K562 (cell line): ENCODE measurements at regions not wholly inside any gene's neighbourhood (a gene's known extent, or its start where the extent isn't known, plus 50 kb on each side); places are given as distances from the start of the nearest gene placed in this dataset.

Source experiments
- ATAC-seq: fragments of 200-7000 bp; cut with Tn5 transposase; 3 replicates; pipeline ENCODE4 v1.9.1; 2020; ENCODE audit warnings: moderate library complexity
- BruUV-seq: library from RNA; stranded (reverse); fragments of 400-500 nt; replicated peaks from 2 replicates; lab custom pipeline; 2021; lab: Mats Ljungman, UMichigan
- CTCF ChIA-PET: fragments of 300-600 bp; formaldehyde crosslinking; extraction: SDS; loops from one replicate; lab custom pipeline; 2021; ENCODE audit warnings: low intra/inter-chr PET ratio; lab: Yijun Ruan, JAX
- POLR2A ChIA-PET: fragments of 300-600, 350-650 bp; sonication (Branson Sonifier 250); formaldehyde crosslinking; extraction: SDS; loops from one replicate; lab custom pipeline; 2021; ENCODE audit warnings: antibody characterized with exemption, inconsistent platforms; lab: Yijun Ruan, JAX
- DNase-seq, 4 experiments: peaks; one replicate each; pipeline versions ENCODE4 v3.0.0 to v3.0.0-alpha.2; 2011 to 2018; ENCODE audit warnings: low spot score in 3 of 4, mixed read lengths in 3 of 4; ENCODE audit errors: extremely low read depth in 1 of 4
- FAIRE-seq: peaks from 2 replicates; lab custom pipeline; 2011; peaks lifted over from hg19 to GRCh38; lab: Jason Lieb, UNC
- H2AFZ ChIP-seq: 2 replicates; pipeline ENCODE4 v1.6.0; 2011; ENCODE audit warnings: low read depth, low read length, control low read depth, inconsistent platforms
- H3K27ac ChIP-seq: fragments of 200-600 bp; 3 replicates; pipeline ENCODE4 v1.8.0; 2011; ENCODE audit warnings: low read depth, mild to moderate bottlenecking, control low read depth, inconsistent platforms, low read length, moderate library complexity, mixed read lengths; ENCODE audit errors: extremely low read depth
- H3K27me3 ChIP-seq, 2 experiments: fragments of 300-600 bp in 1 of 2; 2 replicates in 1 of 2; 3 replicates in 1 of 2; pipeline versions ENCODE4 v1.6.0 to v1.8.0; 2011; ENCODE audit warnings: inconsistent platforms in 2 of 2, low read length in 2 of 2, mild to moderate bottlenecking in 1 of 2, mixed read lengths in 1 of 2, moderate library complexity in 1 of 2; ENCODE audit not compliant: control insufficient read depth in 2 of 2, insufficient read depth in 2 of 2
- H3K36me3 ChIP-seq: fragments of 300-600 bp; 3 replicates; pipeline ENCODE4 v1.8.0; 2011; ENCODE audit warnings: mild to moderate bottlenecking, low read length, inconsistent platforms; ENCODE audit not compliant: control insufficient read depth, insufficient read depth
- H3K4me1 ChIP-seq, 2 experiments: fragments of 200-600 bp in 1 of 2; replicated peaks in 1 of 2; 2 replicates in 1 of 2; 3 replicates in 1 of 2; pipeline versions ENCODE4 v1.5.1 to v1.8.0; 2011; ENCODE audit warnings: inconsistent platforms in 2 of 2, low read length in 2 of 2, mild to moderate bottlenecking in 1 of 2, mixed read lengths in 1 of 2, moderate library complexity in 1 of 2; ENCODE audit not compliant: control insufficient read depth in 2 of 2, insufficient read depth in 2 of 2
- H3K4me2 ChIP-seq: 2 replicates; pipeline ENCODE4 v1.6.1; 2011; ENCODE audit warnings: low read length, control low read depth, inconsistent platforms, mixed read lengths; ENCODE audit not compliant: insufficient read depth
- H3K4me3 ChIP-seq: fragments of 200-600 bp; sonication (generic), shearing (Covaris generic); 2 replicates; pipeline ENCODE4 v1.5.1; 2016; ENCODE audit warnings: control low read depth, inconsistent platforms
- H3K79me2 ChIP-seq: fragments of 200-600 bp; 3 replicates; pipeline ENCODE4 v1.8.0; 2011; ENCODE audit warnings: low read length, inconsistent platforms; ENCODE audit not compliant: control insufficient read depth, insufficient read depth
- H3K9ac ChIP-seq, 2 experiments: 2 replicates each; pipeline versions ENCODE4 v1.6.0 to v1.6.1; 2011; ENCODE audit warnings: low read depth in 2 of 2, low read length in 2 of 2, control low read depth in 1 of 2, inconsistent platforms in 1 of 2, mild to moderate bottlenecking in 1 of 2, mixed read lengths in 1 of 2; ENCODE audit not compliant: insufficient read depth in 1 of 2
- H3K9me1 ChIP-seq: one replicate; pipeline ENCODE4 v1.6.0; 2011; ENCODE audit warnings: inconsistent platforms, mild to moderate bottlenecking, low read length, moderate library complexity; ENCODE audit not compliant: control insufficient read depth, insufficient read depth
- H3K9me3 ChIP-seq: replicated peaks from 2 replicates; pipeline ENCODE4 v1.5.1; 2011; ENCODE audit warnings: low read depth, low read length, inconsistent platforms; ENCODE audit not compliant: control insufficient read depth, insufficient read depth
- H4K20me1 ChIP-seq: replicated peaks from 2 replicates; pipeline ENCODE4 v1.6.1; 2011; ENCODE audit warnings: low read length, inconsistent platforms, mixed read lengths; ENCODE audit not compliant: control insufficient read depth, insufficient read depth
- CEBPB ChIP-seq: fragments of 450-650 bp; IDR thresholded peaks from 2 replicates; pipeline ENCODE4 v1.6.1; 2016; ENCODE audit warnings: missing genetic modification characterization, missing compliant biosample characterization
- CREB3 ChIP-seq: fragments of 450-650 bp; conservative IDR thresholded peaks from 2 replicates; pipeline ENCODE4 v1.6.1; 2016; ENCODE audit warnings: missing genetic modification characterization, low read depth, mild to moderate bottlenecking, missing compliant biosample characterization, moderate library complexity
- DIDO1 ChIP-seq: fragments of 450-650 bp; IDR thresholded peaks from 2 replicates; pipeline ENCODE4 v1.6.1; 2016; ENCODE audit warnings: low read depth, missing biosample characterization, missing genetic modification characterization
- IFI16 ChIP-seq: fragments of 250-450 bp; sonication (Bioruptor Pico); IDR thresholded peaks from 2 replicates; pipeline ENCODE4 v2.1.2; 2022; ENCODE audit warnings: mild to moderate bottlenecking, inconsistent platforms
- KHSRP ChIP-seq: fragments of 450-650 bp; IDR thresholded peaks from 2 replicates; pipeline ENCODE4 v1.6.1; 2017
- MBD2 ChIP-seq: sonication (generic); IDR thresholded peaks from 2 replicates; pipeline ENCODE4 v1.6.1; 2016; ENCODE audit warnings: low read depth, borderline replicate concordance
- NFATC3 ChIP-seq: fragments of 450-650 bp; IDR thresholded peaks from 2 replicates; pipeline ENCODE4 v1.6.1; 2017; ENCODE audit warnings: mild to moderate bottlenecking
- NKRF ChIP-seq: fragments of 450-650 bp; IDR thresholded peaks from 2 replicates; pipeline ENCODE4 v1.6.1; 2016; ENCODE audit warnings: borderline replicate concordance
- NR4A1 ChIP-seq, 2 experiments: fragments of 250-450 bp in 1 of 2; fragments of 450-650 bp in 1 of 2; sonication (Bioruptor Pico) in 1 of 2; IDR thresholded peaks; 2 replicates each; pipeline versions ENCODE4 v1.4.0 to v1.6.1; 2016 to 2020; ENCODE audit warnings: mild to moderate bottlenecking in 2 of 2, missing compliant biosample characterization in 1 of 2, missing genetic modification characterization in 1 of 2, moderate library complexity in 1 of 2
- ZBTB17 ChIP-seq: fragments of 450-650 bp; formaldehyde crosslinking; IDR thresholded peaks from 2 replicates; pipeline ENCODE4 v1.4.0; 2020; ENCODE audit warnings: mild to moderate bottlenecking
- ZBTB7A ChIP-seq: IDR thresholded peaks from 2 replicates; pipeline ENCODE4 v1.6.1; 2011; ENCODE audit warnings: low read depth, mild to moderate bottlenecking, low read length, moderate library complexity, borderline replicate concordance; ENCODE audit not compliant: control insufficient read depth
- ZFPM2 ChIP-seq: fragments of 250-450 bp; sonication (Bioruptor Pico); IDR thresholded peaks from 2 replicates; pipeline ENCODE4 v1.5.1; 2022; ENCODE audit warnings: mild to moderate bottlenecking
- ZNF354B ChIP-seq: fragments of 250-450 bp; sonication (Bioruptor Pico); IDR thresholded peaks from 2 replicates; pipeline ENCODE4 v1.4.0; 2020
- ZNF512 ChIP-seq: IDR thresholded peaks from 2 replicates; pipeline ENCODE4 v1.6.1; 2016; ENCODE audit warnings: missing genetic modification characterization, missing compliant biosample characterization
- WGBS: fragments of 100-300 bp; shearing (Covaris generic); methylation state at CpG from one replicate; pipeline ENCODE4 v1.1.6; 2016; ENCODE audit warnings: low coverage, mixed read lengths; ENCODE audit not compliant: insufficient coverage; ENCODE audit errors: missing lambda C conversion rate; 5-methylcytosine and 5-hydroxymethylcytosine counted together
- in situ Hi-C: fragments of 300-500 bp; cut with MboI; formaldehyde crosslinking; loops from 4 replicates; pipeline ENCODE4 v1.15.0; 2018; ENCODE audit warnings: inconsistent platforms, mixed read lengths
- intact Hi-C: fragments of 100-400 bp; cut with micrococcal nuclease; formaldehyde crosslinking; loops from 2 replicates; pipeline ENCODE4 v1.14.2; 2022

GRCh38 chr7:45984386-45985295, 63.6 kb upstream of the IGFBP3 start (continued):
- TF ChIP-seq NKRF (no peak), ZBTB7A (no peak), DIDO1 (tag) (no peak), KHSRP (no peak), MBD2 (no peak), IFI16 (CRISPR knock-in tag) (no peak)

- no peaks in the 10 kb centered on the region for H3K36me3 ChIP-seq
- H3K4me2 ChIP-seq: no peak overlapping the region
- no peak overlapping the region for H3K27ac ChIP-seq
- in situ Hi-C loops (no loop called here), intact Hi-C loops (no loop called here)
- no peaks in the 10 kb centered on the region; the same call in 1 of the 2 replicates for H4K20me1 ChIP-seq
- ATAC-seq: no peak
- DNase-seq: no peak
- no peak for FAIRE-seq
- no TSS peak for BruUV-seq
- no peak overlapping the region for H3K9ac ChIP-seq
- H3K4me1 ChIP-seq: no peaks in the 10 kb centered on the region
- no peaks in the 10 kb centered on the region for H3K9me3 ChIP-seq
- H2AFZ ChIP-seq: no peak overlapping the region
- no peaks in the 10 kb centered on the region for H3K79me2 ChIP-seq
- H3K9me1 ChIP-seq: no peaks in the 10 kb centered on the region
- H3K27me3 ChIP-seq: no peaks in the 10 kb centered on the region
- POLR2A ChIA-PET: interaction anchor here (0.6 kb wide), 1 partner anchor 28 kb away, joined by 3 read pairs; no protein-coding TSS in a partner anchor
- CTCF ChIA-PET: no interaction called here
- WGBS: 4% methylated on average over 6 of the region's 6 CpGs
- no peak overlapping the region for H3K4me3 ChIP-seq
- no peak for TF ChIP-seq ZNF512 (tag)
- TF ChIP-seq NR4A1 (CRISPR knock-in tag; IDR thresholded peaks at IDR 0.05): no peak
- no peak for TF ChIP-seq NR4A1 (tag; IDR thresholded peaks at IDR 0.05)
- no peak for TF ChIP-seq CREB3 (tag)
- TF ChIP-seq ZFPM2: no peak
- no peak for TF ChIP-seq ZBTB17 (CRISPR knock-in tag)
- no peak for TF ChIP-seq ZNF354B (CRISPR knock-in tag)
- TF ChIP-seq NFATC3: no peak
- TF ChIP-seq CEBPB (tag): no peak
Observed at GRCh38 chr7:45983720-45984255, 62.7 kb upstream of the IGFBP3 start.
